ENCODE measurements at regions not wholly inside any gene's neighbourhood (a gene's known extent, or its start where the extent isn't known, plus 50 kb on each side); places are given as distances from the start of the nearest gene placed in this dataset.

- TF ChIP-seq CTCF (IDR thresholded peaks at IDR 0.05): no peak
- TF ChIP-seq POLR2A (IDR thresholded peaks at IDR 0.05): no peak
Observed at GRCh38 chr12:107634530-107634929, 51.1 kb upstream of the PWP1 start.

Data from testis (tissue), 2 donors.